ENCODE measurements at regions not wholly inside any gene's neighbourhood (a gene's known extent, or its start where the extent isn't known, plus 50 kb on each side); places are given as distances from the start of the nearest gene placed in this dataset.

DNA sequence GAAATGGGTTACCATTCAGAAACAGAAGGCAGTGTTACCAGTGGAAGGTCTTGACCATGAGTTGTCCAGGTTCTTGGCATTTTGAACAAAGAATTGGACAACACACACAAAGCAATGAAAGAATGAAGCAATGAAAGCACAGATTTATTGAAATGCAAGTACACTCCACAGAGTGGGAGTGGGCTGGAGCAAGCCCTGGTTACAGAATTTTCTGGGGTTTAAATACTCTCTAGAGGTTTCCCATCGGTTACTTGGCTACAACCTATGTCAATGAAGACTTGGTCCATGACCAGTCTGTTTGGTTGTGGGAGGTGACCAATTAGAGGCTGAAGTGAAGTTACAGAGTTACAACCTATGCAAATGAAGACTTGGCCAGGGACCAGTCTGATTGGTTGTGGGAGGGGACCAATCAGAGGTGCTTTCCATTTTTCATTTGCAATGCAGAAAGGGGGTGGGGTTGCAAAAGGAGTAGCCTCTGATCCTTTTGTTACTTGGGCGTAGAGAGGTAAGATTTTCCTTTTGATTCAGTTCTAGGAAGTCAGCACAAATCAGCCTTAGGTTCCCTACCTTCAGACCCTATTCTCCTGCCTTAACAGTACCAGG, 71.7 kb upstream of the SPRY4 start:
- no peak overlapping the region for H3K4me3 ChIP-seq
- no peaks in the 10 kb centered on the region for H3K79me2 ChIP-seq (ENCODE audit: control insufficient read depth, insufficient read depth, low read length)
- no peaks in the 10 kb centered on the region for H4K20me1 ChIP-seq (replicated peaks; ENCODE audit: control insufficient read depth, insufficient read depth, low read length)
- peak overlapping the region; percentile 57 for H2AFZ ChIP-seq (ENCODE audit: low read depth, low read length)
- H3K36me3 ChIP-seq (ENCODE audit: control insufficient read depth, insufficient read depth, low read length) = no peaks in the 10 kb centered on the region
- no peaks in the 10 kb centered on the region for H3K9me1 ChIP-seq (ENCODE audit: control insufficient read depth, insufficient read depth, low read length)
- H3K4me1 ChIP-seq (replicated peaks in 1 of 2; ENCODE audit: control insufficient read depth in 2 of 2, insufficient read depth in 2 of 2, low read length in 2 of 2) = peaks cover 15 to 16% of the 10 kb centered on the region in 2 experiments; a peak in 4 of 5 replicates
- ATAC-seq (peak; percentile 82), FAIRE-seq (peak; percentile 88), DNase-seq (ENCODE audit: extremely low read depth in 1 of 4, low spot score in 3 of 4) (peak in 1 of 4 experiments; percentile 49)
- in situ Hi-C loops (cut with MboI) (no loop called here), intact Hi-C loops (cut with micrococcal nuclease) (no loop called here)
- peak overlapping the region; percentile 54 for H3K4me2 ChIP-seq (ENCODE audit: insufficient read depth, low read length)
- H3K27me3 ChIP-seq (ENCODE audit: control insufficient read depth in 2 of 2, insufficient read depth in 2 of 2, low read length in 2 of 2) = no peaks in the 10 kb centered on the region
- 35% methylated on average over 2 of the region's 2 CpGs for WGBS (ENCODE audit: insufficient coverage, low coverage, missing lambda C conversion rate)
- peak overlapping the region; percentile 57; the same call in 2 of the 3 replicates for H3K27ac ChIP-seq (ENCODE audit: extremely low read depth, low read depth, low read length)
- ChIA-PET CTCF (ENCODE audit: low intra/inter-chr PET ratio) (no interaction called here), POLR2A (no interaction called here)
- peak; percentile 40 for TF ChIP-seq NFYB (IDR thresholded peaks at IDR 0.05; ENCODE audit: extremely low read depth, insufficient read length)
- TF ChIP-seq ZNF212 (CRISPR knock-in tag; IDR thresholded peaks at IDR 0.05) = no peak
- TF ChIP-seq ZNF830 (CRISPR knock-in tag; IDR thresholded peaks at IDR 0.05) = no peak
- TF ChIP-seq MCM3 (IDR thresholded peaks at IDR 0.05) = no peak
- peak in 1 of 2 experiments; percentile 32; a peak in 1 of 3 replicates for TF ChIP-seq CBX3 (IDR thresholded peaks at IDR 0.05; ENCODE audit: borderline replicate concordance in 1 of 2, low read length in 2 of 2)
- TF ChIP-seq ZNF785 (CRISPR knock-in tag; IDR thresholded peaks at IDR 0.05) = no peak
- H3K9me3 ChIP-seq (replicated peaks; ENCODE audit: control insufficient read depth, insufficient read depth, low read depth, low read length) = no peaks in the 10 kb centered on the region
- BruUV-seq (replicated peaks) = no TSS peak
- H3K9ac ChIP-seq (ENCODE audit: insufficient read depth in 1 of 2, low read depth in 2 of 2, low read length in 2 of 2) = peak overlapping the region in 1 of 2 experiments; percentile 25; a peak in 1 of 4 replicates

- CTCF ChIA-PET (ENCODE audit: low intra/inter-chr PET ratio) = no interaction called here
- POLR2A ChIA-PET = no interaction called here
- no TSS peak for BruUV-seq (replicated peaks)
Observed at GRCh38 chr5:142395334-142395733, 70.5 kb upstream of the SPRY4 start.

More at GRCh38 chr5:142395334-142395733, 70.5 kb upstream of the SPRY4 start:
- Histone ChIP-seq H3K4me2 (ENCODE audit: insufficient read depth, low read length) (no peak overlapping the region), H3K9me1 (ENCODE audit: control insufficient read depth, insufficient read depth, low read length) (no peaks in the 10 kb centered on the region), H3K36me3 (ENCODE audit: control insufficient read depth, insufficient read depth, low read length) (no peaks in the 10 kb centered on the region), H3K27me3 (ENCODE audit: control insufficient read depth in 2 of 2, insufficient read depth in 2 of 2, low read length in 2 of 2) (no peaks in the 10 kb centered on the region), H3K79me2 (ENCODE audit: control insufficient read depth, insufficient read depth, low read length) (no peaks in the 10 kb centered on the region), H3K4me3 (no peak overlapping the region), H3K9me3 (replicated peaks; ENCODE audit: control insufficient read depth, insufficient read depth, low read depth, low read length) (no peaks in the 10 kb centered on the region), H4K20me1 (replicated peaks; ENCODE audit: control insufficient read depth, insufficient read depth, low read length) (no peaks in the 10 kb centered on the region), H3K9ac (ENCODE audit: insufficient read depth in 1 of 2, low read depth in 2 of 2, low read length in 2 of 2) (no peak overlapping the region), H2AFZ (ENCODE audit: low read depth, low read length) (no peak overlapping the region), H3K27ac (ENCODE audit: extremely low read depth, low read depth, low read length) (no peak overlapping the region), H3K4me1 (replicated peaks in 1 of 2; ENCODE audit: control insufficient read depth in 2 of 2, insufficient read depth in 2 of 2, low read length in 2 of 2) (peaks cover 11 to 17% of the 10 kb centered on the region in 2 experiments)
- 74% methylated on average over 4 of the region's 4 CpGs for WGBS (ENCODE audit: insufficient coverage, low coverage, missing lambda C conversion rate)
- DNase-seq (ENCODE audit: extremely low read depth in 1 of 4, low spot score in 3 of 4) = no peak
- no peak for ATAC-seq
- FAIRE-seq = no peak
- intact Hi-C loops (cut with micrococcal nuclease) = no loop called here
- in situ Hi-C loops (cut with MboI) = no loop called here

Measured in K562 (cell line).